NCI-H526 (cell line): ENCODE measurements at regions not wholly inside any gene's neighbourhood (a gene's known extent, or its start where the extent isn't known, plus 50 kb on each side); places are given as distances from the start of the nearest gene placed in this dataset.
"Not testable (repeated sequence)": the region's sequence is repeated elsewhere in the genome, so short reads cannot be mapped to it uniquely, and the experiment has no call there.

Source experiments
- DNase-seq, 2 experiments: peaks; one replicate each; lab custom pipeline; 2025; lab: John Stamatoyannopoulos, UW

GRCh38 chr1:229924639-229925038 is 142.4 kb upstream of the GALNT2 start:
- no peak for DNase-seq

- DNase-seq: no peak
Measured at GRCh38 chr1:229928767-229929166, 138.3 kb upstream of the GALNT2 start.

GRCh38 chr1:229931751-229932150 is 135.3 kb upstream of the GALNT2 start:
- DNase-seq: not testable (repeated sequence)

GRCh38 chr1:229935157-229935556 is 131.9 kb upstream of the GALNT2 start:
- DNase-seq: not testable (repeated sequence)

- no peak for DNase-seq
Measured at GRCh38 chr1:229938551-229938950, 128.5 kb upstream of the GALNT2 start.

- DNase-seq: no peak
Measured at GRCh38 chr1:229940684-229941083, 126.4 kb upstream of the GALNT2 start.

- DNase-seq: no peak
Measured at GRCh38 chr1:229941160-229941559, 125.9 kb upstream of the GALNT2 start.

GRCh38 chr1:229941831-229942230 is 125.2 kb upstream of the GALNT2 start:
- DNase-seq: no peak

- no peak for DNase-seq
Measured at GRCh38 chr1:229942501-229942900, 124.5 kb upstream of the GALNT2 start.

GRCh38 chr1:229943148-229943714 is 123.8 kb upstream of the GALNT2 start:
- no peak for DNase-seq

GRCh38 chr1:229943988-229944743 is 122.9 kb upstream of the GALNT2 start:
- DNase-seq: no peak

- no peak for DNase-seq
Measured at GRCh38 chr1:229945795-229946194, 121.2 kb upstream of the GALNT2 start.

GRCh38 chr1:229947968-229948367 is 119.1 kb upstream of the GALNT2 start:
- no peak for DNase-seq

- DNase-seq: no peak
Measured at GRCh38 chr1:229948438-229948837, 118.6 kb upstream of the GALNT2 start.

- DNase-seq: no peak
Measured at GRCh38 chr1:229949500-229949899, 117.5 kb upstream of the GALNT2 start.

GRCh38 chr1:229950020-229950419 is 117.0 kb upstream of the GALNT2 start:
- no peak for DNase-seq

- no peak for DNase-seq
Measured at GRCh38 chr1:229950908-229951307, 116.1 kb upstream of the GALNT2 start.

GRCh38 chr1:229951856-229952534 is 115.0 kb upstream of the GALNT2 start:
- no peak for DNase-seq

GRCh38 chr1:229952670-229953520 is 114.1 kb upstream of the GALNT2 start:
- DNase-seq: no peak

GRCh38 chr1:229953736-229954326 is 113.2 kb upstream of the GALNT2 start:
- DNase-seq: no peak

GRCh38 chr1:229964281-229964680 is 102.8 kb upstream of the GALNT2 start:
- no peak for DNase-seq

- DNase-seq: no peak
Measured at GRCh38 chr1:229970714-229971113, 96.3 kb upstream of the GALNT2 start.
